COLO668 (cell line): ENCODE measurements at regions not wholly inside any gene's neighbourhood (a gene's known extent, or its start where the extent isn't known, plus 50 kb on each side); places are given as distances from the start of the nearest gene placed in this dataset.

Experiments
- DNase-seq: peaks from one replicate; lab custom pipeline; 2025; ENCODE audit not compliant: unreplicated experiment; lab: John Stamatoyannopoulos, UW

GRCh38 chr2:21607572-21607971, 483.8 kb downstream of the TDRD15 start:
- no peak for DNase-seq

DNA sequence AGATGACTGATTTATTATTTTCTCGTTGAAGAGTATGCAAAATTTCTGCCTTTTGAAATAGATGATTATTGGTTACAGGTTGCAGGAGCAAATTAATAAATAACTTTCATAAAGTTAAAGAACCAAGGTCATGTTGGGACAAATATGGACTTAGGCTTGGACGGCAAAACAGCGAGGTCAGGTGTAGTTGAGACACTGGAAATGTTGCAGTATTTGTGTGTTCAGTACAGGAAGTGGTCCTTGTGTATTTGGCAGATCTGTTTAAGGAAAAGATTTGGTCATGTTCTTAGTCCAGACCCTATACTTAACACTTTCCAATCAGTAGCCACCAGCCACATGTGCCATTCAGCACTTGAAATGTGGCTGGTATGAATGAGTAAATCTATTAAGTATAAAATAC, 486.5 kb downstream of the TDRD15 start:
- no peak for DNase-seq

- no peak for DNase-seq
These were observed 494.2 kb downstream of the TDRD15 start for GRCh38 chr2:21617885-21618434.

DNA sequence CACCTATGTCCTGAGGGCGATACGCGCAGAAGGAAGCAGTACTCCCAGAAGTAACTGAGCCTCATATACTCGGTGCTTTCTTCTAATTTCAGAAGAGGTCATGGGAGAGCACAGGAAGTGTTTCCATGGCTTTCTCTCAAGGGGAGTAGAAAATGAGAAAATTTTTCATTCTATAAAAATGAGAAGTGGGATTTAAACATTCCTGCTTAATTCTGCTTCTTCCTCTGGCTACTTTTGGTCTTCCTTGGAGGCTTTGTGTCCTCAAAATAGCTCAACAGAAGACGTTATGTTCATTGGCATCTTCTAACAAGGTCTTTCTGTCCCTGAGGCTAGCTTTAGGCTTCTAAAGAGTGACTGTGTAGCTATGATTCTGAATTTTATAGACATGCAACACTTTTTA, 497.0 kb downstream of the TDRD15 start:
- DNase-seq = no peak

DNA sequence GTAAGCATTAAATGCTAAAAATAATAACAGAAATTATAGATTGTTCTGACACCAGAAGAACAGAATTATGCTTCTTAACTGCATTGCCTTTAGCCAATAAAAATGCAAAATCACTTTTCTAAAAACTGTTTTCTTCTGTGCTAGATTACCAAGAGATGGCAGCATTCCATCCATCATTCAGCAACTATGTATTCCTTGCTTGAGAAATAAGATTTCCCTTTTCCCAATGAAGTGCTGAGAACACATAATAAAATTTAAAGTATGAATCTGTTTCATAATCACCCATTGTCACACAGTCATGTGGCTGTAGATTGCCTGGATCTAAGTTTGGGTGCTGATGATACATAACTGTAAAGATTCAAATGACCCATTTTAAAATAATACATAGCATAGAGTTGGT, 504.2 kb downstream of the TDRD15 start:
- no peak for DNase-seq

DNA sequence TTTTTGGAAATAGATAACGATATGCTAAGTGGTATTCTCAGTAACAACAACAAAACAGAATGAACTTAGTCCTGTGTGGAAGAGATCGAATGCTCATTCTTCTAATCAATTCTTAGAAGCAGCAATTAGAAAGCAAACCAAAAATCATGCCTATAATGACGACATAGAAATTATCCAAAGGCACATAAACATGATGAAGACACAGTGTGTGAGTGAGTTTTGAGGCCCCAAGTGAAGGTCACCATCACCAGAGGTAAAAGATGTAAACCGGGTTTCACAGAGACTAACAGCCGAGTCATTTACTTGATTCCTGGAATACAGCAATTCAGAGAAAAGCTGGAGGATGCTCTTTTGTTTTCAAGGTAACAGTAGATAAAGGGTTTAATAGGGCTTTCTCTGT, 509.2 kb downstream of the TDRD15 start:
- DNase-seq = no peak

GRCh38 chr2:21633466-21633865, 509.7 kb downstream of the TDRD15 start:
- no peak for DNase-seq

DNA sequence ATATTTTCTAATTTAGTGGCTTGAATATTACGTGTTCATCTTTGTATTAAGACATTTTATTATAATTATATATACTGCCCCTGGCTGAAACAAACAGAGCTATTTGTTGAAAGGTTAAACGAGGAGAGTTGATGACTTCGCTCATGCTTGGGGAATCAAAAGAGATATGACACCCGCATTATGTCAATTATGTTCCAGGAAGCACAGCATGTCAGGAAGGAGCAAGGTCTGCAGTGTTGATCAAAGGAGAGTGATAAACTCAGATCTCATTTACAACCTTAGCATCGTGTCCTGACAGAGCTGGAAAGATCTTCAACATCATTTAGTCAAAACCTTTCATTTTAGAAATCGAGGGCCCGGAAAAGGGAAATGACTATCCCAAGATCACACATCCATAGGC, 510.1 kb downstream of the TDRD15 start:
- no peak for DNase-seq

GRCh38 chr2:21640046-21640445, 516.3 kb downstream of the TDRD15 start:
- no peak for DNase-seq

DNA sequence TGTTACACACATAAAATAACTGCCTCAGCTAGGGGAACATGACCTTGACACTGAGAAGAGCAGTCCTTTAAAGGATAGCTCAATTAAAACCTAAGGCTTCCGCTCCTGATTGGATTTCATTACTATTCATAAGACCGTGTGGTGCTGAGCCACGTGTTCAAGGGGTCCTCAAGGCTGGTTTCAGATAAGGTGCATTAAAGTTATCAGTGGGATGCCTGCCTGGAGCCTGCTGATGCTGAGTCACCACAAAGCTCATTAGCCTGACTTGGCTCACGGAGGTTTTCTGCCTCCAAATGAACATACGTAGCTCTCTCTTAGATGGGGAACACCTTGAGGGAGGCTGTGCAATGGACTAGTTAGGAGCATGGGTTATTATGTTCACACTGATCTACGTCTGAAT, 518.9 kb downstream of the TDRD15 start:
- DNase-seq = no peak

DNA sequence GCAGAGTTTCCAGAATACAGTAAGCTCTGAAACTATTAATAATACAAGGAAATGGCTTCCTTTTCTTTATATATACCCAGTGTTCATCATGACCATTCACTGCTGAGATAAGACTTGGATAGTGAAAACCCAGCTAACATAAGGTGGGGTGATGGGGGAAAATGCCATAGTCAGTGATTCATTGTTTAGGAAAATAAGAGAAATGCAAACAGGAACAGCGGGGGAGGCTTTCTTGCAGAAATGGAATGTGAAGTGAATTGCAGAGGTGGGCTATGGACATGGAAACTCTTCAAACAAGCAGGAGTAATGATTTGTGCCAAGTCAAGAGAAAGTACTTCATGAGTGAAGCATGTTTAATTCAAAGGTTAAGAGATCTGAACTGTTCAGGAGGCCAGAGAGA, 519.4 kb downstream of the TDRD15 start:
- DNase-seq = no peak

- DNase-seq = no peak
These were observed 520.5 kb downstream of the TDRD15 start for GRCh38 chr2:21644266-21644665.

- no peak for DNase-seq
These were observed 522.6 kb downstream of the TDRD15 start for GRCh38 chr2:21646345-21646744.

DNA sequence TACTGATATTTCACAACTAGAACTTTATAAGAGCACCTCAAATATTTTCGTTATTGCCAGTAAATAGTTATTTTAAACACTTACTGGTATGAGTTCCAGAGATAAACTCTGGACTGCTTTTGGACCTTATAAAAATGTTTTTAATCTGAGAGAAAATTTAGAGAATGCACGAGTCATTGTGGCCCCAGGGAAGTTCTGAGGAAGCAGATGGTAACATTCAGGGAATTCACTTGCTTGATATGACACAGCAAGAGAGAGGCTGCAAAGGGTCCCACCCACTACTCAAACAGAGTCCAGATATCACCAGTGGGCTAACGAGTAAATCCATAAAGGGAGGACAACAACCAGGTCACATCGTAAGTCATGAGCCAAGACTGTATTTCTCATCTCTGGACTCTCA, 526.8 kb downstream of the TDRD15 start:
- no peak for DNase-seq

DNA sequence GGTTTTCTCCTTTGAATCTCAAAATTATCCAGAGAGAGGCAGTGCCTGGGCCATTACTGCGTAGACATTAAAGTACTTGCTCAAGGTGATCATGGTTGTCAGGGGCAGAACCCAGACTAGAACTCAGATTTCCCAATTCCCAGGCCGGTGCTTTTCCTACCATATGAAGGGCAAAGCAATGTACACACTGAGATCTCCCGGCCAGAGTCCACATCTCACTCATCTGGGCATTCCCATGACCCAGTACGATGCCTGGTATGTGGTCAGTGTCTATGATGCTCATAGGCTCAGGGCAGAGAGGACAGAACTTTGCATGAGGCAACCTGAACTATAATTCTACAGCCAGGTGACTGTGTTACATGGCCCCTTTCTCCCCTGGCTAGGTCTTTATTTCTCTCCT, 531.4 kb downstream of the TDRD15 start:
- no peak for DNase-seq

GRCh38 chr2:21656330-21657075, 532.7 kb downstream of the TDRD15 start:
- no peak for DNase-seq

- no peak for DNase-seq
These were observed 533.7 kb downstream of the TDRD15 start for GRCh38 chr2:21657445-21657844.

DNA sequence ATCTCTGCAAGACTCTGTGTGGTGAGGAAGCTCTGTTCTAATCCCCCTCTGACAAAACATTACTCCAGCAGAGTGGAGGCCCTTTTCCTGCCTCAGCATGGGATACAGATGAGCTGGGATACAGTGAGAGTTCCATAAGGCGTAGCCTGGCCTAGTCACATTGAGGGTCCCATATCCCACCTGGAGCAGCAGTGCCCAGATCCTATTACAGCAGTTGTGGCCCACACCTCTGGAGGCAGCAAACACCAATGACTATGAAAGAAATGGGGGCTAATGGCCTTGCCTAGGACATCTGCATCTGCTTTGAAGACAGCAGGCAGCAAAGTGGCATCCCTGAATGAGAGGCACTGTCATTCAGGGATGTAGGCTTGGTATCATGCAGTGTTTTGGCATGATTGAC, 534.5 kb downstream of the TDRD15 start:
- no peak for DNase-seq

- DNase-seq = no peak
These were observed 535.2 kb downstream of the TDRD15 start for GRCh38 chr2:21658907-21659477.

DNA sequence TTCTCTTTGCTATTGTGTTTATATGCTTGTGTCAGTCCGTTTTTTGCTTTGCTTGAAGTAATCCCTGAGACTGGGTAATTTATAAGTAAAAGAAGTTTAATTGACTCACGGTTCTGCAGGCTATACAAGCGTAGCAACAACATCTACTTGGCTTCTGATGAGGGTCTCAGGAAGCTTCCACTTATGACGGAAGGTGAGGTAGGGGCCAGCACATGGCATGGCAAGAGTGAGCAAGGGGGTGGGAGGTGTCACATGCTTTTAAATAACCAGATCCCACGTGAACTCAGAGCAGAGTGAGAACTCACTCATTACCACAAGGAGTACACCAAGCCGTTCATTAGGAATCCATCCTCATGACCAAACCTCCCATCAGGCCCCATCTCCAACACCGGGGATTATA, 540.3 kb downstream of the TDRD15 start:
- DNase-seq = no peak

DNA sequence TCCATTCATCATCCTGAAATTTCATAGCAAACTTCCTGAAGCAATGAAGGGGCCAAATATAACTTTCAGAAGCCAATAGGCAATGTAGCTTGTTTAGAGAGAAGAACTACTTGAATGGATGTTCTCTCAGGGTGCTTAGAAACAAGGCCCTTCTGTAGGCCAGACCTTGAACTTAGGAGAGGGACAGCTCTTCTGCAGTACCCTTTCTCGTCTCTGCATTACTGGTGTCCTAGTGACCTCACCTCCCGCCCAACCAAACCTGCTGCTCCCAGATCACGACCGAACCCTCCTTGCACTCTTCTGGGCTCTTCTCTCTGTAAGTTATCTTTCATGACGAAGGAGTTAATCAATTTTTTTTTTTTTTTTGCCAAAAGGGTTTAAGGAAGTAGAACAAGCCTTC, 543.9 kb downstream of the TDRD15 start:
- no peak for DNase-seq

- DNase-seq = no peak
These were observed 544.4 kb downstream of the TDRD15 start for GRCh38 chr2:21668078-21668710.
